ENCODE measurements at regions not wholly inside any gene's neighbourhood (a gene's known extent, or its start where the extent isn't known, plus 50 kb on each side); places are given as distances from the start of the nearest gene placed in this dataset.

- no peak for DNase-seq
Measured at GRCh38 chr9:24608599-24608998, 62.9 kb upstream of the IZUMO3 start.

GRCh38 chr9:24602693-24603352 is 57.1 kb upstream of the IZUMO3 start:
- no peak for DNase-seq
